ENCODE measurements at regions not wholly inside any gene's neighbourhood (a gene's known extent, or its start where the extent isn't known, plus 50 kb on each side); places are given as distances from the start of the nearest gene placed in this dataset.

GRCh38 chr9:18167733-18168132, 306.2 kb upstream of the ADAMTSL1 start:
- Histone ChIP-seq H3K4me1 (no peaks in the 10 kb centered on the region), H3K4me3 (no peak overlapping the region), H3K27ac (no peak overlapping the region), H3K27me3 (no peaks in the 10 kb centered on the region), H3K36me3 (replicated peaks in 1 of 2; ENCODE audit: insufficient read depth in 1 of 2, low read depth in 2 of 2) (no peaks in the 10 kb centered on the region), H3K9me3 (no peaks in the 10 kb centered on the region)
- ATAC-seq, result no peak
- 78 to 91% methylated on average over 1 of the region's 1 CpG for WGBS, 2 donors
- TF ChIP-seq POLR2A (IDR thresholded peaks at IDR 0.05) (no peak), CTCF (IDR thresholded peaks at IDR 0.05) (no peak)
- no peak for DNase-seq
- intact Hi-C loops (cut with DNase I), result no loop called here

DNA sequence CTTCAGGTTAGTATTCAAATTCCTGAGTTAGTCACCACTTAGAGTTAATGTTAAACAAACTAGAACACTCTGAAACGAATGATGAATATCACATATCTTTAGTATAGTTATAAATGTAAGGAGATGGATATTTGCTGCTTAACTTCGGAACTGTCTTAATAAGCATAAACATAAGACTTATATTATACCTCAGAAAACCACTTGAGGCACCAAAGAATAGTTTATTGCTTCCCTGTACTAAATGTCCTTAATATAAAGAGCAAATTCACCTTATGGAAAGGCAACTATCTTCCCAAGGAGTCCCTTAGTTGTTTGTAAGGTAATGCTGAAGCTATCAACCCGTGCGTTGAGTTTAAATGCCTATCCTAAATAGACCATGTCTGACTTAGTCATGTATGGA, 300.0 kb upstream of the ADAMTSL1 start:
- TF ChIP-seq POLR2A (IDR thresholded peaks at IDR 0.05), result no peak
- no peak for TF ChIP-seq CTCF (IDR thresholded peaks at IDR 0.05)
- Histone ChIP-seq H3K9me3 (no peaks in the 10 kb centered on the region), H3K27me3 (no peaks in the 10 kb centered on the region), H3K4me3 (no peak overlapping the region), H3K36me3 (replicated peaks in 1 of 2; ENCODE audit: insufficient read depth in 1 of 2, low read depth in 2 of 2) (no peaks in the 10 kb centered on the region), H3K27ac (no peak overlapping the region), H3K4me1 (no peaks in the 10 kb centered on the region)
- WGBS, 2 donors, result 58 to 60% methylated on average over 4 of the region's 4 CpGs
- ATAC-seq, result no peak
- intact Hi-C loops (cut with DNase I), result no loop called here
- no peak for DNase-seq

DNA sequence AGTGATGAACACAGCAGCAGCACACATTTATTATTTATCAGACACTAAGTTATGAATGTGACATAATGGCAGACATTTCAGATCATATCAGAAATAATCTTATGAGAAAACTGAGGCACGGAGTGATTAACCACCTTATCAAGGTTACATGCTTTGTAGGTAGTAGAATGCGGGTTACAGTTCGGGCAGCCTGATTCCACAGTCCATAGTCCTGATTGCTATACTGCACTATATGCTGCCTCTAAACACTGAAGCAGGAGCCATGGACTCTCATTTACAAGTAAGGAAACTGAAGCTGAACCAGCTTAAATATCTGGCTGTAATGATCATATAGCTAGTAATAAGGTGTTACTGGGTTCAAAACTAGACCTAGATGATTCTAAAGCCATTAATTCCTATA, 291.3 kb upstream of the ADAMTSL1 start:
- H3K9me3 ChIP-seq, result no peaks in the 10 kb centered on the region
- peaks cover 5% of the 10 kb centered on the region for H3K4me1 ChIP-seq
- WGBS, 2 donors, result 77 to 88% methylated on average over 3 of the region's 3 CpGs
- H3K27me3 ChIP-seq, result no peaks in the 10 kb centered on the region
- TF ChIP-seq POLR2A (IDR thresholded peaks at IDR 0.05) (no peak), CTCF (IDR thresholded peaks at IDR 0.05) (no peak)
- no peaks in the 10 kb centered on the region for H3K36me3 ChIP-seq (replicated peaks in 1 of 2; ENCODE audit: insufficient read depth in 1 of 2, low read depth in 2 of 2)
- H3K4me3 ChIP-seq, result no peak overlapping the region
- no peak for ATAC-seq
- DNase-seq, result no peak
- intact Hi-C loops (cut with DNase I), result no loop called here
- no peak overlapping the region for H3K27ac ChIP-seq

DNA sequence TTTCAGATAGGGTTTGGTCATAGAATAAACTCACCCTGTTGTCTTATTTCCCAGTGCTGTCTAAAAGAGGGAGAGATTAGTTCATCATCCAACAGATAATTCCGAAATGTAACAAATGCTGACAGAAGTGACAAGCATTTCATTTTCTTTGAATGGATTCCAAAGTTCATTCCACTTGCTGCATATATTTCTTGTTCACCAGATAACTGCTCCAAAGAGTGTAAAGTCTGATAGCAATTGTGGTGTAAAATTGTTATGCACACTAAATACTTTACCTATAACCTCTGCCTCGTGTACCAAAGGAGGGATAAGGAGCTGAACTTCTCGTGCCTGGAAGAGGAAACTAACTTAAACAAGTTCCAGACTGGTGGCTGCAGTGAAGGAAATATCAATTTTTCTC, 290.0 kb upstream of the ADAMTSL1 start:
- no peaks in the 10 kb centered on the region for H3K9me3 ChIP-seq
- no peak overlapping the region for H3K27ac ChIP-seq
- intact Hi-C loops (cut with DNase I), result no loop called here
- H3K4me1 ChIP-seq, result peaks cover 5% of the 10 kb centered on the region
- H3K4me3 ChIP-seq, result no peak overlapping the region
- WGBS, 2 donors, result 11 to 12% methylated on average over 3 of the region's 3 CpGs
- H3K27me3 ChIP-seq, result no peaks in the 10 kb centered on the region
- ATAC-seq (no peak), DNase-seq (no peak)
- TF ChIP-seq POLR2A (IDR thresholded peaks at IDR 0.05) (no peak), CTCF (IDR thresholded peaks at IDR 0.05) (no peak)
- no peaks in the 10 kb centered on the region for H3K36me3 ChIP-seq (replicated peaks in 1 of 2; ENCODE audit: insufficient read depth in 1 of 2, low read depth in 2 of 2)

DNA sequence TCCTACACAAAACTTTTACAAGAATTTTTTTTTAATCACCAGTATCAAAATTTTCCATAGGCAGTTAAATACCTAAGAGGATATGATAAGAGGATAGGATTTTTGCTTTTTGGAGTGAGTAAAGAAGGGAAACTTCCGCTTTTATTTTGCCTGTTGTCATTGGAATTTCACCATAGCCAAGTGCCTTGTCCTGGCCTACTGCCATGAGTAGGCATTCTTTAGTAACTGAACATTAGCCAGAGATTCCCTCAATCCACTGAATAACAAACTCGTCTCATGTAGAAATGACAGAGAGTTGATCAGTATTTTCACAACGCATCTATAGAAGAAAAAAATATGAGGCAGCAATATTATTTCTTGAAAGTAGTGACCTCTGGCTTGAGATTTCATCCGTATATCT, 289.6 kb upstream of the ADAMTSL1 start:
- ATAC-seq, result no peak
- TF ChIP-seq POLR2A (IDR thresholded peaks at IDR 0.05) (no peak), CTCF (IDR thresholded peaks at IDR 0.05) (no peak)
- peak; percentile 8 to 27 (median 14) for DNase-seq
- Histone ChIP-seq H3K4me3 (no peak overlapping the region), H3K27me3 (no peaks in the 10 kb centered on the region), H3K27ac (no peak overlapping the region), H3K9me3 (no peaks in the 10 kb centered on the region), H3K4me1 (peaks cover 5% of the 10 kb centered on the region), H3K36me3 (replicated peaks in 1 of 2; ENCODE audit: insufficient read depth in 1 of 2, low read depth in 2 of 2) (no peaks in the 10 kb centered on the region)
- intact Hi-C loops (cut with DNase I), result no loop called here
- 51% methylated on average over 4 of the region's 4 CpGs for WGBS, 2 donors
